Liver (tissue), 8 donors: ENCODE measurements at regions not wholly inside any gene's neighbourhood (a gene's known extent, or its start where the extent isn't known, plus 50 kb on each side); places are given as distances from the start of the nearest gene placed in this dataset.

Experiments used
- DNase-seq: peaks from one replicate; pipeline ENCODE4 v3.0.0-alpha.2; 2017; ENCODE audit warnings: low spot score
- H3K27ac ChIP-seq, 2 donors: one replicate each; pipeline ENCODE4 v1.7.0; 2013; ENCODE audit warnings: inconsistent platforms in 2 of 2, low read length in 2 of 2, control low read depth in 1 of 2, low read depth in 1 of 2, mild to moderate bottlenecking in 1 of 2
- H3K27me3 ChIP-seq, 4 donors: one replicate each; pipeline versions ENCODE4 v1.6.1 to v1.7.0; 2013; ENCODE audit warnings: low read length in 3 of 4, inconsistent platforms in 1 of 4, mild to moderate bottlenecking in 1 of 4, moderate library complexity in 1 of 4; ENCODE audit not compliant: control insufficient read depth in 4 of 4, insufficient read depth in 4 of 4
- H3K36me3 ChIP-seq, 4 donors: one replicate each; pipeline versions ENCODE4 v1.6.1 to v1.7.0; 2013; ENCODE audit warnings: low read length in 3 of 4, mild to moderate bottlenecking in 3 of 4, low read depth in 1 of 4, moderate library complexity in 1 of 4; ENCODE audit not compliant: control insufficient read depth in 4 of 4, insufficient read depth in 3 of 4
- H3K4me1 ChIP-seq, 4 donors: one replicate each; pipeline versions ENCODE4 v1.6.1 to v1.7.0; 2013; ENCODE audit warnings: low read length in 3 of 4, mild to moderate bottlenecking in 3 of 4, moderate library complexity in 1 of 4; ENCODE audit not compliant: control insufficient read depth in 4 of 4, insufficient read depth in 4 of 4
- H3K4me3 ChIP-seq, 3 donors: one replicate each; pipeline versions ENCODE4 v1.6.1 to v1.7.0; 2013; ENCODE audit warnings: low read length in 3 of 3, control low read depth in 1 of 3, low read depth in 1 of 3, mild to moderate bottlenecking in 1 of 3
- H3K9ac ChIP-seq, 2 donors: one replicate each; pipeline ENCODE4 v1.7.0; 2013; ENCODE audit warnings: low read length in 2 of 2, mild to moderate bottlenecking in 2 of 2, moderate library complexity in 2 of 2, control low read depth in 1 of 2, low read depth in 1 of 2
- H3K9me3 ChIP-seq, 4 donors: one replicate each; pipeline versions ENCODE4 v1.6.1 to v1.7.0; 2013; ENCODE audit warnings: low read length in 3 of 4; ENCODE audit not compliant: control insufficient read depth in 4 of 4
- EGR1 ChIP-seq, 2 donors: IDR thresholded peaks; 2 replicates each; pipeline ENCODE4 v1.6.1; 2016 to 2018; ENCODE audit warnings: antibody characterized with exemption in 2 of 2, low read depth in 2 of 2
- FOXA1 ChIP-seq: IDR thresholded peaks from 2 replicates; pipeline ENCODE4 v1.6.1; 2016; ENCODE audit warnings: antibody characterized with exemption
- FOXA2 ChIP-seq: IDR thresholded peaks from 2 replicates; pipeline ENCODE4 v1.6.1; 2016; ENCODE audit warnings: antibody characterized with exemption
- GABPA ChIP-seq, 2 donors: IDR thresholded peaks in 1 of 2; conservative IDR thresholded peaks in 1 of 2; 2 replicates each; pipeline ENCODE4 v1.6.1; 2016; ENCODE audit warnings: antibody characterized with exemption in 2 of 2, mild to moderate bottlenecking in 1 of 2, moderate library complexity in 1 of 2
- HNF4A ChIP-seq, 2 donors: conservative IDR thresholded peaks; 2 replicates each; pipeline ENCODE4 v1.6.1; 2016; ENCODE audit warnings: antibody characterized with exemption in 2 of 2, mild to moderate bottlenecking in 2 of 2
- HNF4G ChIP-seq: IDR thresholded peaks from 2 replicates; pipeline ENCODE4 v1.6.1; 2016; ENCODE audit warnings: antibody characterized with exemption
- JUND ChIP-seq, 2 donors: IDR thresholded peaks; 2 replicates each; pipeline ENCODE4 v1.6.1; 2016; ENCODE audit warnings: antibody characterized with exemption in 2 of 2
- NR2F2 ChIP-seq: IDR thresholded peaks from 2 replicates; pipeline ENCODE4 v1.6.1; 2016; ENCODE audit warnings: antibody characterized with exemption
- RAD21 ChIP-seq, 2 donors: IDR thresholded peaks; 2 replicates each; pipeline ENCODE4 v1.6.1; 2016; ENCODE audit warnings: antibody characterized with exemption in 2 of 2, mild to moderate bottlenecking in 2 of 2
- RXRA ChIP-seq, 2 donors: IDR thresholded peaks; 2 replicates each; pipeline ENCODE4 v1.6.1; 2017 to 2018; ENCODE audit warnings: antibody characterized with exemption in 2 of 2, mild to moderate bottlenecking in 1 of 2
- SP1 ChIP-seq: IDR thresholded peaks from 2 replicates; pipeline ENCODE4 v1.6.1; 2018; ENCODE audit warnings: antibody characterized with exemption, mild to moderate bottlenecking
- TAF1 ChIP-seq: conservative IDR thresholded peaks from 2 replicates; pipeline ENCODE4 v1.6.1; 2016; ENCODE audit warnings: antibody characterized with exemption, mild to moderate bottlenecking
- YY1 ChIP-seq: IDR thresholded peaks from 2 replicates; pipeline ENCODE4 v1.6.1; 2016; ENCODE audit warnings: antibody characterized with exemption, mild to moderate bottlenecking
- WGBS: extraction: QIAGEN DNeasy Blood & Tissue Kit; methylation state at CpG from one replicate; pipeline ENCODE4 v1.1.7; 2013; 5-methylcytosine and 5-hydroxymethylcytosine counted together
- TF ChIP-seq, protein P1 (sequence below): IDR thresholded peaks from 2 replicates; pipeline ENCODE4 v1.6.1; 2016; ENCODE audit warnings: antibody characterized with exemption, mild to moderate bottlenecking
- TF ChIP-seq, protein P2 (sequence below): IDR thresholded peaks from 2 replicates; pipeline ENCODE4 v1.6.1; 2016; ENCODE audit warnings: antibody characterized with exemption
- TF ChIP-seq, protein P3 (sequence below): IDR thresholded peaks from 2 replicates; pipeline ENCODE4 v1.6.1; 2016; ENCODE audit warnings: antibody characterized with exemption
- TF ChIP-seq, protein P4 (sequence below): IDR thresholded peaks from 2 replicates; pipeline ENCODE4 v1.6.1; 2016; ENCODE audit warnings: antibody characterized with exemption
- TF ChIP-seq, protein P5 (sequence below): fragments of 150-350 bp; IDR thresholded peaks from 2 replicates; pipeline ENCODE4 v1.5.1; 2017; ENCODE audit warnings: improper control_type of control experiment, low read depth, low read length; ENCODE audit not compliant: missing input control
- donor health status: healthy.
- donor health status: healthy.
- donor health status: healthy.
- donor health status: healthy.
- donor health status: healthy.

DNA sequence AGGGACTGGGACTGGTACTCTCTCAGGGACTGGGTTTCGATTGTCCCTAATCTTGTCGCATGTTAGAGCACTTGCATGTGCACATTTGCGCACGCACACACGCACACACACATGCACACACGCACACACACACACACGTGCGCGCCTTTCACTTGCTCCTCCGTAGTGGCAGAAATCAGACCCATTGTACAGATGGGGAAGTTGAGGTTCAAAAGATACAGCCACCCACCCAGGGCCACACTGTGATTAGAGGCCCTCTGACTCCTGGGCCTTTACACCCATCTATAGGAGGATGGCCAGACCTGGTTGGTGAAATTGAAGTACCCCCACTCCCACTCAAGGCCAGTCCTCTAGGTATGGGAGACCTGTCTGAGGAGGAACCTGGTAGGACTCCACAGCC is 167.8 kb upstream of the LHX5 start:
- DNase-seq = no peak
- peaks cover 0 to 10% (median 6%) of the 10 kb centered on the region in 4 donors for H3K27me3 ChIP-seq
- H3K9ac ChIP-seq = no peak overlapping the region
- TF ChIP-seq, protein P1, sequence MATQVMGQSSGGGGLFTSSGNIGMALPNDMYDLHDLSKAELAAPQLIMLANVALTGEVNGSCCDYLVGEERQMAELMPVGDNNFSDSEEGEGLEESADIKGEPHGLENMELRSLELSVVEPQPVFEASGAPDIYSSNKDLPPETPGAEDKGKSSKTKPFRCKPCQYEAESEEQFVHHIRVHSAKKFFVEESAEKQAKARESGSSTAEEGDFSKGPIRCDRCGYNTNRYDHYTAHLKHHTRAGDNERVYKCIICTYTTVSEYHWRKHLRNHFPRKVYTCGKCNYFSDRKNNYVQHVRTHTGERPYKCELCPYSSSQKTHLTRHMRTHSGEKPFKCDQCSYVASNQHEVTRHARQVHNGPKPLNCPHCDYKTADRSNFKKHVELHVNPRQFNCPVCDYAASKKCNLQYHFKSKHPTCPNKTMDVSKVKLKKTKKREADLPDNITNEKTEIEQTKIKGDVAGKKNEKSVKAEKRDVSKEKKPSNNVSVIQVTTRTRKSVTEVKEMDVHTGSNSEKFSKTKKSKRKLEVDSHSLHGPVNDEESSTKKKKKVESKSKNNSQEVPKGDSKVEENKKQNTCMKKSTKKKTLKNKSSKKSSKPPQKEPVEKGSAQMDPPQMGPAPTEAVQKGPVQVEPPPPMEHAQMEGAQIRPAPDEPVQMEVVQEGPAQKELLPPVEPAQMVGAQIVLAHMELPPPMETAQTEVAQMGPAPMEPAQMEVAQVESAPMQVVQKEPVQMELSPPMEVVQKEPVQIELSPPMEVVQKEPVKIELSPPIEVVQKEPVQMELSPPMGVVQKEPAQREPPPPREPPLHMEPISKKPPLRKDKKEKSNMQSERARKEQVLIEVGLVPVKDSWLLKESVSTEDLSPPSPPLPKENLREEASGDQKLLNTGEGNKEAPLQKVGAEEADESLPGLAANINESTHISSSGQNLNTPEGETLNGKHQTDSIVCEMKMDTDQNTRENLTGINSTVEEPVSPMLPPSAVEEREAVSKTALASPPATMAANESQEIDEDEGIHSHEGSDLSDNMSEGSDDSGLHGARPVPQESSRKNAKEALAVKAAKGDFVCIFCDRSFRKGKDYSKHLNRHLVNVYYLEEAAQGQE = no peak
- TF ChIP-seq SP1 = no peak
- no peak for TF ChIP-seq GABPA (IDR thresholded peaks at IDR 0.05 in 1 of 2, conservative IDR thresholded peaks at IDR 0.05 in 1 of 2)
- no peak for TF ChIP-seq FOXA2
- TF ChIP-seq, protein P2, sequence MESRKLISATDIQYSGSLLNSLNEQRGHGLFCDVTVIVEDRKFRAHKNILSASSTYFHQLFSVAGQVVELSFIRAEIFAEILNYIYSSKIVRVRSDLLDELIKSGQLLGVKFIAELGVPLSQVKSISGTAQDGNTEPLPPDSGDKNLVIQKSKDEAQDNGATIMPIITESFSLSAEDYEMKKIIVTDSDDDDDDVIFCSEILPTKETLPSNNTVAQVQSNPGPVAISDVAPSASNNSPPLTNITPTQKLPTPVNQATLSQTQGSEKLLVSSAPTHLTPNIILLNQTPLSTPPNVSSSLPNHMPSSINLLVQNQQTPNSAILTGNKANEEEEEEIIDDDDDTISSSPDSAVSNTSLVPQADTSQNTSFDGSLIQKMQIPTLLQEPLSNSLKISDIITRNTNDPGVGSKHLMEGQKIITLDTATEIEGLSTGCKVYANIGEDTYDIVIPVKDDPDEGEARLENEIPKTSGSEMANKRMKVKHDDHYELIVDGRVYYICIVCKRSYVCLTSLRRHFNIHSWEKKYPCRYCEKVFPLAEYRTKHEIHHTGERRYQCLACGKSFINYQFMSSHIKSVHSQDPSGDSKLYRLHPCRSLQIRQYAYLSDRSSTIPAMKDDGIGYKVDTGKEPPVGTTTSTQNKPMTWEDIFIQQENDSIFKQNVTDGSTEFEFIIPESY = no peak
- TF ChIP-seq FOXA1 = no peak
- no peak for TF ChIP-seq RAD21 (IDR thresholded peaks at IDR 0.05)
- TF ChIP-seq, protein P3, sequence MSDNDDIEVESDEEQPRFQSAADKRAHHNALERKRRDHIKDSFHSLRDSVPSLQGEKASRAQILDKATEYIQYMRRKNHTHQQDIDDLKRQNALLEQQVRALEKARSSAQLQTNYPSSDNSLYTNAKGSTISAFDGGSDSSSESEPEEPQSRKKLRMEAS = no peak
- TF ChIP-seq, protein P4, sequence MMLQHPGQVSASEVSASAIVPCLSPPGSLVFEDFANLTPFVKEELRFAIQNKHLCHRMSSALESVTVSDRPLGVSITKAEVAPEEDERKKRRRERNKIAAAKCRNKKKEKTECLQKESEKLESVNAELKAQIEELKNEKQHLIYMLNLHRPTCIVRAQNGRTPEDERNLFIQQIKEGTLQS = no peak
- no peak for TF ChIP-seq HNF4A (conservative IDR thresholded peaks at IDR 0.05)
- no peak for TF ChIP-seq YY1
- no peak for TF ChIP-seq NR2F2
- TF ChIP-seq, protein P5, sequence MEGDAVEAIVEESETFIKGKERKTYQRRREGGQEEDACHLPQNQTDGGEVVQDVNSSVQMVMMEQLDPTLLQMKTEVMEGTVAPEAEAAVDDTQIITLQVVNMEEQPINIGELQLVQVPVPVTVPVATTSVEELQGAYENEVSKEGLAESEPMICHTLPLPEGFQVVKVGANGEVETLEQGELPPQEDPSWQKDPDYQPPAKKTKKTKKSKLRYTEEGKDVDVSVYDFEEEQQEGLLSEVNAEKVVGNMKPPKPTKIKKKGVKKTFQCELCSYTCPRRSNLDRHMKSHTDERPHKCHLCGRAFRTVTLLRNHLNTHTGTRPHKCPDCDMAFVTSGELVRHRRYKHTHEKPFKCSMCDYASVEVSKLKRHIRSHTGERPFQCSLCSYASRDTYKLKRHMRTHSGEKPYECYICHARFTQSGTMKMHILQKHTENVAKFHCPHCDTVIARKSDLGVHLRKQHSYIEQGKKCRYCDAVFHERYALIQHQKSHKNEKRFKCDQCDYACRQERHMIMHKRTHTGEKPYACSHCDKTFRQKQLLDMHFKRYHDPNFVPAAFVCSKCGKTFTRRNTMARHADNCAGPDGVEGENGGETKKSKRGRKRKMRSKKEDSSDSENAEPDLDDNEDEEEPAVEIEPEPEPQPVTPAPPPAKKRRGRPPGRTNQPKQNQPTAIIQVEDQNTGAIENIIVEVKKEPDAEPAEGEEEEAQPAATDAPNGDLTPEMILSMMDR = no peak
- TF ChIP-seq RXRA (IDR thresholded peaks at IDR 0.05) = no peak
- no peak for TF ChIP-seq TAF1
- no peak for TF ChIP-seq HNF4G
- TF ChIP-seq JUND (IDR thresholded peaks at IDR 0.05) = no peak
- H3K27ac ChIP-seq = no peak overlapping the region
- H3K4me1 ChIP-seq = no peaks in the 10 kb centered on the region
- no peaks in the 10 kb centered on the region for H3K9me3 ChIP-seq
- no peak overlapping the region for H3K4me3 ChIP-seq
- WGBS = 88% methylated on average over 10 of the region's 10 CpGs
- H3K36me3 ChIP-seq = no peaks in the 10 kb centered on the region

DNA sequence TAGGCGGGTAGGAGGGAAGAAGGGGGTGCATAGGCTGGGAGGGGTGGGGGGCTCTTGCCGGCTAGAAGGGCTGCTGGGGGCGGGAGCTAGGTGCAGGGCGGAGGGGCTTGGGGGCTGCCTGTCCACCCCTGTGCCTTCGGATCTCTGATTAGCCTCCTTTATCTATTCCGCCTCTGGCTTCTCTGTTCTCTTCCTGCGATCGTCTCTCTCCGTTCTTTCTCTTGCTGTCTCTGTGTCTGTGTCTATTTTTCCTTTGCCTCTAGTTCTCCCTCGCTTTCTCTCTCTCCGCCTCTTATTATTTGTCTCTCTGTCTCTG is 166.7 kb upstream of the LHX5 start:
- no peaks in the 10 kb centered on the region for H3K9me3 ChIP-seq
- H3K4me1 ChIP-seq = no peaks in the 10 kb centered on the region
- peaks cover 0 to 10% (median 3%) of the 10 kb centered on the region in 4 donors for H3K27me3 ChIP-seq
- no peak overlapping the region for H3K9ac ChIP-seq
- no peaks in the 10 kb centered on the region for H3K36me3 ChIP-seq
- TF ChIP-seq EGR1 (IDR thresholded peaks at IDR 0.05; ENCODE audit: low read depth in 2 of 2) = no peak
- no peak for TF ChIP-seq HNF4G
- TF ChIP-seq, protein P5 = no peak
- H3K27ac ChIP-seq = no peak overlapping the region
- H3K4me3 ChIP-seq = no peak overlapping the region
- WGBS = 22% methylated on average over 11 of the region's 11 CpGs
- DNase-seq = no peak
